Left ventricle myocardium superior (tissue), 1 donor: ENCODE measurements at regions not wholly inside any gene's neighbourhood (a gene's known extent, or its start where the extent isn't known, plus 50 kb on each side); places are given as distances from the start of the nearest gene placed in this dataset.

ENCODE experiments used
- ATAC-seq: fragments of 200-7000 bp; cut with Tn5 transposase; one replicate; pipeline ENCODE4 v1.9.1; 2020; ENCODE audit warnings: mild to moderate bottlenecking, moderate library complexity
- DNase-seq: peaks from one replicate; pipeline ENCODE4 v3.0.0-alpha.2; 2020
- intact Hi-C: fragments of 100-400 bp; cut with micrococcal nuclease; formaldehyde crosslinking; loops from one replicate; pipeline ENCODE4 v1.11.0; 2022
- donor health status: DM: no; HTN: yes; CAD: no; lungs with severe emphysema.

DNA sequence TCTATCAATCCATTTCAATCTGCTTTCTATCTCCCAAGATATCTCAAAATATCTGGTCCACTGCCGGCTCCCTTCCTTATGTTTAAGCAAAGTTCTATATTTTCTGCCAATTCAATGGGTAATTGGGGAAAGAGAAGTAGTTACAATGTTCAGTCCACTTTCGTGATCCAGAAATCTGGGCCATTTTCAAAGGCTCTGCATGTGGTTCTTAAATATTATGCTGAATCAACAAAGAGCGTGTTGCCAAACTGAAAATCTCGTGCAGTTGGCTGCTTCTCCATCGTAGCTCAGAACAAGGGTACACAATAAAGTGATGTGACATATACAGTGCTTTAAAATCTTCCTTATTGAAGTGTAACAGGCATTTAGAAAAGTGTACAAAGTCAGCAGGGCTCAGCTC lies 863.1 kb downstream of the RNF144A start:
- intact Hi-C loops = no loop called here
- no peak for ATAC-seq
- no peak for DNase-seq

DNA sequence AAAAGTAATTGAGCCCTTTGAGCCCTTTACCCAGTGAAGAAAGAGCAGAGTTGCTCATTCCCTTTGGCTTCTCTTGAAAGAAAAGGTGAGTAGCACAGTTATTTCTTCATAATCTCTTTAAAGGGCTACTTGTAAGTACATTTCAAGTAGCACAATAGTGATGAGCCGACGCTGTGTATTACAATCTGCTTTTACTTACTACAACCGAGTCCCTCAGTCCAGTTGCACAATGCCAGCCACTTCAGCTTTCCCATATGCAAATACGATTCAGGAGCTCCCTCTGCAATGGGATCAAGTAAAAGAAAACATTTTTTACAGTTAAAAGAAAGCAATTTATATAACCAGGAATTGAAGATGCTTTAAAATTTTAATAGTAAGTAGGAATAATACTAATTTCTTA lies 868.5 kb downstream of the RNF144A start:
- DNase-seq = no peak
- intact Hi-C loops = no loop called here
- no peak for ATAC-seq

DNA sequence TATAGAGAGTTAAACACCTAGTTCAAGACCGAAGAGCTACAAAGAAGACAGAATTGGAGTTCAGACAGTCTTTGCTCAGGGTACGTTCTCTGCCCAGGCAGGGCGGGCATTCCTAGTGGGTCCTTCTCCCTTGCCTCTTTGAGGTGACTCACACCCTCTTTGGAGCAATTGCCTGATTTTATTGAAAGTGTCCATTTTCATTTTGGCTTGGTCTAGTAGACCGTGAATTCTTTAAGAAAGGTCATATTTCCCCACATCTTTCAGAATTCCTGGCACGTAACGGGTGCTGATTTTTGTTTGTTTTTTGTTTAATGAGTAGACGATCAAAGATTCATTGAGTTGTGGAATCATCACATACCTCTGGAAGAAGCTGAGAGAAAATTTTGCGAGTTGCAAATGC lies 871.5 kb downstream of the RNF144A start:
- DNase-seq (no peak), ATAC-seq (no peak)
- intact Hi-C loops = no loop called here

- ATAC-seq (no peak), DNase-seq (no peak)
These were observed 874.9 kb downstream of the RNF144A start for GRCh38 chr2:7792031-7792651.

DNA sequence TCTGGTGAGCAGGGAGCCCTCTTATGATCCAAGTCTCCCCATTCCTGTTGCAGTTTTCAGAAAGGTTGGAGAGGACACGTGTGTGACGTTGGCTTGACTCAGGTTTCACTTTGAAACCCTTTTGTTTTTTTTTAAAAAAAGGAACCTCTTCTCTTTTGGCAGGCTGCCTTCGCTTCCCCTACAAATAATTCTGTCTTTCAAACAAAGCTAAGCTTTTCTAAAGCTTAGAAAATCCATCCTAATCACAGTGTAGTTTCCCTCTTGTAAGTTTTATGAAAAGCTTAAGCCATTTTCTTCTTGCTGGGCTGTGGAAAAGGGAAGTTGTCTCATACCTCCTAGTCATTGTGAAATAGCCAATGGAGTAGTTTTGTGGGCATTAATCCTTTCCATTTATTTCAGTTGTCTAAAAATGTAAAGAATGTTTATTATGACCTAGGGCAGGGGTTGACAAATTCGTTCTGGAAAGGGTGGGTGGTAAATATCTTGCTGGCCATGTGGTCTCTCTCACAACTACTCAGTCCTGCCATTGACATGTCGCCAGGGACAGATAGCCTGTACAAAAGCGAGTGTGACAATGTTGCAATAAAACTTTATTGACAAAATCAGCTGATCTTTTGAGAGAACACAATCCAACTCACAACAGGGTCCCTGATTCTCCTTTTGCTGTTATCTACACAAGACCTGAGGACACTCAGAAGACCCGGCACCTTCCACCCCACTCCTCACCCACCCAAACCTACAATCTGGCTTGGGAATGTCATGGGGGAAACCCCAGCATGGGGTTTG lies 878.8 kb downstream of the RNF144A start:
- DNase-seq (no peak), ATAC-seq (no peak)
- intact Hi-C loops = no loop called here

More at GRCh38 chr2:7792031-7792651, 874.9 kb downstream of the RNF144A start:
- intact Hi-C loops = no loop called here

DNA sequence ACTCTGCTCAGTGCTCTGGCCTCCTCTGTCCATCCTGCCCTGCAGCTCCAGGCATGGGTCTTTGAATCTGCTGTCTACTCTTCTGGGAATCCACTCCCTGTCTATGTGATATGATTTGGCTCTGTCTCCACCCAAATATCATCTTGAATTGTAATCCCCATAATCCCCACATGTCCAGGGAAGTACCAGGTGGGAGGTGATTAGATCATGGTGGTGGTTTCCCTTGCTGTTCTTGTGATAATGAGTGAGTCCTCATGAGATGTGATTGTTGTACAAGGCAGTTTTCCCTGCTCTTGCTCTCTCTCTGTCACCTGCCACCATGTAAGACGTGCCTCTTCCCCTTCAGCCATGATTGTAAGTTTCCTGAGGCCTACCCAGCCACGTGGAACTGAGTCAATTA lies 881.8 kb upstream of the ID2 start:
- no peak for DNase-seq
- intact Hi-C loops = no loop called here
- ATAC-seq = no peak

DNA sequence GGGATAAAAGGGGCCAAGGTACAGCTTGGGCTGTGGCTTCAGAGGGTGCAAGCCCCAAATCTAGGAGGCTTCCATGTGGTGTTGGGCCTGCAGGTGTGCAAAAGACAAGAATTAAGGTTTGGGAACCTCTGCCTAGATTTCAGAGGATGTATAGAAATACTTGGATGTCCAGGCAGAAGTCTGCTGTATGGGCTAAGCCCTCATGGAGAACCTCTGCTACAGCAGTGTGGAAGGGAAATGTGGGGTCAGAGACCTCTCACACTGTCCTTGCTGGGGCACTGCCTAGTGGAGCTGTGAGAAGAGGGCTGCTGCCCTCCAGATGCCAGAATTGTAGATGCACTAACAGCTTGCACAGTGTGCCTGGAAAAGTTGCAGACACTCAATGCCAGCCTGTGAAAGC lies 880.6 kb upstream of the ID2 start:
- intact Hi-C loops = no loop called here
- ATAC-seq = no peak
- DNase-seq = no peak

DNA sequence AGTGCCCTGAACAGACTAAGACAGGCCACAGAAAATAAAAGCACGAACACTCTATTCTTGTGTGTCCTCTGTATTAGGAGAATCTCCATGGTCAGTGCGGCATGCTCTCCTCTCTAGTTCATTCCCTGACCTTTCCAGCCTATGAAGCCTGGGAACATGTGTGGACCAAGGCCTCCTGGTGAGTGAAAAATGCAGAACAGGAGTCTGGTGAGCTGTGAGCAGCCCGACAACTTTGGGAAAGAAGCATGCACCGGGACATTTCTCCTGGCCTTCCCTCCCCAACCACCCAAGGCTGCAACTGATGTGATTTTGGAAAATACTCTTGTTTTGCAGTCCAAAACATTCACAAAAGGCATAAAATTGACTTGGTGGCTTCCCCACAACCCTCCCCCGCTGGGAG lies 878.3 kb upstream of the ID2 start:
- intact Hi-C loops = no loop called here
- ATAC-seq (no peak), DNase-seq (no peak)

DNA sequence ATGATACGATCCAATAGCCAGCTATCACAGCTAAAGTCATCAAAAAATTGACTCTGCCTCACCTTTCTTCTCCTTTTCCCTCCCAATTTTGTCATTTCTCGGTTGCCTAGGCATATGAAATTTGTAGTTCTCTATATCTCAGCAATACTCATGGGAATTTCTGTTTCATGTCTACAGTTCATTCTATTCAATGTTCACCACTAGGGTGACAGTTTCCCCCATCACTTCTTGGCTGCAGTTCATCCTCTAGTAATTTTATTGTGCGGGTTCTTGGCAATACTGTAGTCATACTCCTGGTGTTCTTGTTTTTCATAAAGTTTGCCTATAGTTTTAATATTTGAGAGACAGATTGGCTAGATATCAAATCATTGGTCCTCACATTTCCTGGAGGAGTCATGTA lies 872.2 kb upstream of the ID2 start:
- DNase-seq (no peak), ATAC-seq (no peak)
- intact Hi-C loops = no loop called here

GRCh38 chr2:7811073-7811472 lies 870.8 kb upstream of the ID2 start:
- intact Hi-C loops = no loop called here
- ATAC-seq (no peak), DNase-seq (no peak)

DNA sequence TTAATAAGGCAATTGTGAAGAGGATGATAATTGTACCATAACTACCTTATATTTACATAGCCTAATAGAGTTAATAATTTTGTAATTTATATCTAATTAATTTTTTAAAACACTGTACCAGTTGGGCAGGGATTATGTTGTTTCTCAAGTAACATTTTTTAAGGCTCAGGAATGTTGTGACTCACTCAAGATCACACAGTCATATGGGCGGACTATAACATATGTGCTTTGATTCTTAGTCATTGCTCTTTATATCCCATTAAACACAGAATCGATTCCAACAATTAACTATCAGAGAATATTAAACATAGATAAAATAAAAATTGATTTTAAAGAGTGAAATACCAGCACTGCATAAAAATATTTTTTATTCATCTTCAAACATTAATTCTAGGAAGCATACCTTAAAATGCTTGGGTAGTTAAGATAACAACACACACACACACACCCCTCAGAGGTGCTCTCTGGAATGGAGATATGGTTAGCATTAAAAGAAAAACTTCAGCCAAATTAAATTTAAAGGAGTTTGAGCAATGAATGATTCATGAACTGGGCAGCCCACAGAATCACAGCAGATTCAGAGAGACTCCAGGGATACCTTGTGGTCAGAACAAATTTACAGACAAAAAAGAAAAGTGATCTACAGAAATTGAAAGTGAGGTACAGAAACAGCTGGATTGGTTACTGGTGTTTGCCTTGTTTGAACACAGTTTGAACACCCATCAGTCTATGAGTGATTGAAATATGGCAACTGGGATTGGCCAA lies 869.4 kb upstream of the ID2 start:
- ATAC-seq (no peak), DNase-seq (no peak)
- intact Hi-C loops = no loop called here

DNA sequence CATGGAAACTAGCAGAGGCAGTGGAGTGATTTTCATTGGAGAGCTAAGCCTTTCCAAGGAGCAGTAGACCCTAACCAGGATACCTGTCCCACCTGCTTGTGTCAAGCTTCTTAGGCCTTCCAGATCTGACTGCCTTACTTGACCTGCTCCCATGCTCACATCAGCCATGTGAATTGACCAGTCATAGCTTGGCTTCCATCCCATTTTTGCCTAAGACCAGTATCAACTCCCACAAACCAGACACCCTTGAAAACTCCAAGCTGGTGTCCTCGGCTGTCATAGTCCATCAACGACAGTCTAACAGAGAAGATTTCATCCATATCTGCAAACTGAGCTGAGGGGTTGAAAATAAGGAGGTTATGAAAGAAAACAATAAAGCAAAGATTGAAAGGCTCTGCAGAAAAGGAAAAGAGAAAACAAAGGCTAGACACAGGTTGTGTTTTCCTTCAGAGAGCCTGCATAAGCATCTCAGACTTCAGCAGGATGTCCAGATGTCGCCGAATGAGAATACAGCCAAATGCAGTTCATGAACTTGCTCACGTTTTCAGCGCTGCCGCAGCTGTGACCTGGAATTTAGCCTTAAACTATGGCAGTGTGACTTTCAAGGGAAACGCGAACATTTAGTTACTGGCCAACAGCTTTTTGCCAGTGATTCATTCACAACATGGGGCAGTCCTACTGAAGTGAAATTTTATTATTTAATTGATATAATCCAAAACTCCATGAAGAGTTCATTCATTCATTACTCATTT lies 868.1 kb upstream of the ID2 start:
- intact Hi-C loops = no loop called here
- ATAC-seq (no peak), DNase-seq (no peak)

DNA sequence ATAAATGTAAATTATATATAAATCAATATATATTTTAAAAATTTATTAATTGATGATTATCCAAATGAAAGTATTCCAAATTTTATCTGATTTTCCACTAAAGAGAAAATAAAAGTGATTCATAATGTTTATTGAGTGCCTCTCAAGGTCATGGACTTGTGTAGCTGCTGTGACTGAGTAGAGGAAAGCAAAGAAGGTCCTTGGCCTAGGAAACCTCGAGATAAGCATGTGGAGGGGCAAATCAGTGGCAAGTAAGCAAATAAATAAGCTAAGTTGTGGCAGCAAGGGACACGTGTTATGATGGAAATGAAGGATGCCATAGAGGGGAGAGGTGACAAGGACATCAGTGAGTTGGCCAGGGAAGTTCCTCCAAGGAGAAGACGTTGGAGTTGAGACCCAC lies 866.1 kb upstream of the ID2 start:
- DNase-seq (no peak), ATAC-seq (no peak)
- intact Hi-C loops = no loop called here

DNA sequence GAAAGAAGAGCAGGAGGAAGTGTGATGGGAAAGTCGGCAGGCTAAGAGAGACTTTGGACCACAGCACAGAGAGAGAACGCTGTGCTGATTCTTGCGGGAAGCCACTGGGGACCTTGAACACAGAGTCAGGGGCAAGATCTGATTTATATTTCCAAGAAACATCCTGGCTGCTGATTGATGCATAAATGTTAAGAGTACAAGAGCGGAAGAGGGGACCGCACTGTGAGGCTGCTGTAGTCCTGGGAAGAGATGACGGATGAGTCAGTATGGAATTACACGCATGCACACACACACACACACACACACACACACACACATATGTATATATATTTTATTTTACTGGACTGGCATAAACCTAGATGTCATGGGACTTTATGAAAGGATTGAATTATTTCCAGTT lies 865.6 kb upstream of the ID2 start:
- no peak for DNase-seq
- intact Hi-C loops = no loop called here
- ATAC-seq = no peak

DNA sequence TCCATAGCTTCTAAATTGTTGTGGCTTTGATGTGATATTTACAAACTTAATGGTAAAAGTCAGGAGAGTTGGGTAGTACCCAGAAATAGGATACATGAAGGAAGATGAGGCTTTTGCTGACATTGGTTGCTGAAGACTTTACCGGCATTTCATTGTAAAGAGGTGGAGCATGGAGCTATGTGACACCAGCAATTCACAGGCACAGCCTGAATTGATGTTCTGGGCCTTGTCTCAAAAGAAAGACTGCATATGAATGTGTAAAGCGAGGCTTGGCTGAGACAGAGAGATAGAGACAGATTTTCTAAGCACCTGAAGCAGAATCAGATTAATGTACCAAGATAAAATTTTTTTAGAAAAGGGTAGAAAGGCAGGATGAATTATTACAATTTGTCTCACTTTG lies 864.9 kb upstream of the ID2 start:
- intact Hi-C loops = no loop called here
- DNase-seq = no peak
- no peak for ATAC-seq

GRCh38 chr2:7819316-7819715 lies 862.5 kb upstream of the ID2 start:
- no peak for ATAC-seq
- no peak for DNase-seq
- intact Hi-C loops = no loop called here

DNA sequence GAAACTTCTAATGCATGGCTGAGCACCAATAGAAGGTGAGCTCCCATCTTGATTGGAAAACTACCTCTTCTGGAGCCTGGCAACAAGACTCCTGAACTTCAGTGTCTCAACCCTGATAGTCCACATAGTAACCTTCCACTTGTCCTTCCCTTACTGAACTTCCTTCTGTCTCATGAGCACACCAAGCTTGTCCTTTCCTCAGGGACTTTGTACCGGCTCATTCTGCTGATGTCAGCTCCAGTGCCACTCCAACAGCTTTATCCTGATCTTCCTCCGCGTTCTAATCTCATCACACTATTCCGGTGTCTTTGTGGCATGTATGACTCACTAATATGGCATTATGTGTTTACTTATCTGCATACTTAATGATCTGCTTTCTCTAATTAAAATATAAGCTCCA lies 862.0 kb upstream of the ID2 start:
- ATAC-seq = no peak
- intact Hi-C loops = no loop called here
- DNase-seq = no peak

DNA sequence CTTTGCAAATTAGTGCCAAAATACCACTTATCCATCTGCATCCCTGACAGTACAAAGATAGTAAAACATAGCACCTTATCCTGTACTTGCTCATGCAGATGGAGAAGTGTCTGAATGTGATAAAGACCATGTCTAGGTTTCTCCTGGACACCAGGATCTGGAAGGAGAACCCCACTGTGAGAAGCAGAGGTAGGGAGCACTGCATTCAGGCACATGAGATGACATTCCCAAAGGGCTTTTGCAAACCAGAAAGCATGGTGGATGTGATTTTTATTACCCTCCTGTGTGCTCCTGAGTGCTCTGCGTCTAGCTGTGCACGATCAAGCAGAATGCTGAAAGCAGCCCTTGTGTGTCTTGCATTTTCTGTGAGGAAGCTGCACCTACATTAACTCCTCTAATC lies 857.6 kb upstream of the ID2 start:
- intact Hi-C loops = no loop called here
- no peak for ATAC-seq
- DNase-seq = no peak

GRCh38 chr2:7825591-7826312 lies 856.1 kb upstream of the ID2 start:
- intact Hi-C loops = no loop called here
- no peak for ATAC-seq

More at GRCh38 chr2:7825591-7826312, 856.1 kb upstream of the ID2 start:
- DNase-seq = no peak
